GM12873 (cell line): ENCODE measurements at regions not wholly inside any gene's neighbourhood (a gene's known extent, or its start where the extent isn't known, plus 50 kb on each side); places are given as distances from the start of the nearest gene placed in this dataset.

Experiments used
- CTCF ChIP-seq: IDR thresholded peaks from 2 replicates; pipeline ENCODE4 v1.5.1; 2012; ENCODE audit warnings: low read depth, mild to moderate bottlenecking, moderate library complexity, low read length, control low read depth; ENCODE audit not compliant: insufficient read depth; ENCODE audit errors: missing control alignments

GRCh38 chr2:217691920-217692666, 310.7 kb downstream of the TNS1 start:
- TF ChIP-seq CTCF: no peak

- TF ChIP-seq CTCF: no peak
These were observed 311.3 kb downstream of the TNS1 start for GRCh38 chr2:217691516-217691915.

GRCh38 chr2:217689053-217689452, 313.7 kb downstream of the TNS1 start:
- no peak for TF ChIP-seq CTCF

GRCh38 chr2:217688494-217688893, 314.3 kb downstream of the TNS1 start:
- TF ChIP-seq CTCF: no peak

GRCh38 chr2:217687771-217688170, 315.0 kb downstream of the TNS1 start:
- TF ChIP-seq CTCF: no peak

- no peak for TF ChIP-seq CTCF
These were observed 317.6 kb downstream of the TNS1 start for GRCh38 chr2:217685255-217685605.

- no peak for TF ChIP-seq CTCF
These were observed 318.2 kb downstream of the TNS1 start for GRCh38 chr2:217684431-217685254.
